Astrocyte (in vitro differentiated cells and primary cell): ENCODE measurements at regions not wholly inside any gene's neighbourhood (a gene's known extent, or its start where the extent isn't known, plus 50 kb on each side); places are given as distances from the start of the nearest gene placed in this dataset.
A peak's percentile ranks its signal among the peaks of the same experiment; 100 is the strongest.

ENCODE experiments used
- DNase-seq: peaks from one replicate; pipeline ENCODE4 v3.0.0-alpha.2; 2010; ENCODE audit warnings: low read depth
- FAIRE-seq: peaks from 2 replicates; lab custom pipeline; 2011; peaks lifted over from hg19 to GRCh38; lab: Jason Lieb, UNC
- H2AFZ ChIP-seq: 2 replicates; pipeline ENCODE4 v1.6.0; 2012; ENCODE audit warnings: low read depth, low read length, inconsistent platforms
- H3K27ac ChIP-seq: 2 replicates; pipeline ENCODE4 v1.5.1; 2011; ENCODE audit warnings: low read depth, low read length, inconsistent platforms
- H3K27me3 ChIP-seq: 2 replicates; pipeline ENCODE4 v1.6.0; 2011; ENCODE audit warnings: low read length, inconsistent platforms; ENCODE audit not compliant: insufficient read depth
- H3K36me3 ChIP-seq: 2 replicates; pipeline ENCODE4 v1.5.1; 2011; ENCODE audit warnings: low read length, inconsistent platforms; ENCODE audit not compliant: insufficient read depth
- H3K4me1 ChIP-seq: 2 replicates; pipeline ENCODE4 v1.5.1; 2011; ENCODE audit warnings: low read length, inconsistent platforms; ENCODE audit not compliant: insufficient read depth
- H3K4me2 ChIP-seq: 2 replicates; pipeline ENCODE4 v1.6.0; 2012; ENCODE audit warnings: low read length, inconsistent platforms
- H3K4me3 ChIP-seq: 2 replicates; pipeline ENCODE4 v1.5.1; 2011; ENCODE audit warnings: low read depth, mild to moderate bottlenecking, low read length, inconsistent platforms; ENCODE audit not compliant: insufficient read depth
- H3K79me2 ChIP-seq: 2 replicates; pipeline ENCODE4 v1.6.0; 2012; ENCODE audit warnings: mild to moderate bottlenecking, low read length, inconsistent platforms; ENCODE audit not compliant: insufficient read depth
- H3K9ac ChIP-seq: 2 replicates; pipeline ENCODE4 v1.6.0; 2012; ENCODE audit warnings: mild to moderate bottlenecking, low read length, inconsistent platforms
- H3K9me3 ChIP-seq: 2 replicates; pipeline ENCODE4 v1.5.1; 2012; ENCODE audit warnings: low read depth, mild to moderate bottlenecking, low read length, inconsistent platforms; ENCODE audit not compliant: insufficient read depth
- H4K20me1 ChIP-seq: 2 replicates; pipeline ENCODE4 v1.6.0; 2012; ENCODE audit warnings: low read length, inconsistent platforms; ENCODE audit not compliant: insufficient read depth
- H3K27ac Mint-ChIP-seq: one replicate; pipeline ENCODE4 v1.8.0; 2021; ENCODE audit warnings: mild to moderate bottlenecking, mixed read lengths; ENCODE audit not compliant: unreplicated experiment
- H3K27me3 Mint-ChIP-seq: one replicate; pipeline ENCODE4 v1.8.0; 2021; ENCODE audit warnings: low read depth, mixed read lengths; ENCODE audit not compliant: unreplicated experiment
- H3K36me3 Mint-ChIP-seq: one replicate; pipeline ENCODE4 v1.8.0; 2021; ENCODE audit warnings: low read depth, mixed read lengths; ENCODE audit not compliant: unreplicated experiment
- H3K4me1 Mint-ChIP-seq: one replicate; pipeline ENCODE4 v1.8.0; 2021; ENCODE audit warnings: low read depth, mixed read lengths; ENCODE audit not compliant: unreplicated experiment
- H3K4me3 Mint-ChIP-seq: one replicate; pipeline ENCODE4 v1.8.0; 2021; ENCODE audit warnings: mild to moderate bottlenecking, moderate library complexity, mixed read lengths; ENCODE audit not compliant: unreplicated experiment
- H3K9me3 Mint-ChIP-seq: one replicate; pipeline ENCODE4 v1.8.0; 2021; ENCODE audit warnings: mild to moderate bottlenecking, mixed read lengths; ENCODE audit not compliant: unreplicated experiment
- EZH2 ChIP-seq: IDR thresholded peaks from 2 replicates; pipeline ENCODE4 v1.6.1; 2012; ENCODE audit warnings: mild to moderate bottlenecking, low read length, inconsistent platforms; ENCODE audit not compliant: insufficient read depth
- TF ChIP-seq, protein P1 (sequence below): IDR thresholded peaks from 2 replicates; pipeline ENCODE4 v1.5.1; 2011; ENCODE audit warnings: low read depth, mild to moderate bottlenecking, inconsistent platforms, low read length, moderate library complexity; ENCODE audit not compliant: insufficient read depth

DNA sequence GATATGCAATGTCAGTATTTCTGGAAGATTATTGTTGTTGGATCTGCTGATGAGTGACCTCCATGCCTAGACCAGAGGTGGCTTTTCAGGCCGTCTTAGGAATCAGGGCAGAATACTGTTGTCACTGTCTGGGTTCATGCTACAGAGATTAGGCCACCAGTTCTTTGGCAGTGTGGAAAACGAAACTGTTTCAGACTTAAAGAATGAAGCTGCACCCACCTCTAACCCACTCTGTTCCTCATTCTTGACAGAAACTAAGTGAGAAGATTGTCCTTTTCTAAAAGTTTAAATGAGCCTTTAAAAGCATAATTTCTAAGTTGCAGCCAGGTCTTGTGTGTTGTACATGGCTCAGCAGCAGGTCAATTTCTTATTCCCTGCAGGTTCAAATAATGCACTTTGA lies 444.3 kb downstream of the ENC1 start:
- FAIRE-seq: no peak
- Mint-ChIP-seq H3K4me3 (no peak overlapping the region), H3K27me3 (no peaks in the 10 kb centered on the region), H3K9me3 (no peaks in the 10 kb centered on the region), H3K27ac (no peak overlapping the region), H3K4me1 (peaks cover 23% of the 10 kb centered on the region), H3K36me3 (no peaks in the 10 kb centered on the region)
- Histone ChIP-seq H3K9ac (no peak overlapping the region), H3K36me3 (no peaks in the 10 kb centered on the region), H4K20me1 (no peaks in the 10 kb centered on the region), H3K27me3 (no peaks in the 10 kb centered on the region), H3K9me3 (no peaks in the 10 kb centered on the region), H3K79me2 (no peaks in the 10 kb centered on the region), H3K4me3 (no peak overlapping the region), H3K4me2 (no peak overlapping the region), H3K4me1 (peaks cover 20% of the 10 kb centered on the region), H3K27ac (no peak overlapping the region), H2AFZ (no peak overlapping the region)
- no peak for TF ChIP-seq EZH2
- TF ChIP-seq, protein P1, sequence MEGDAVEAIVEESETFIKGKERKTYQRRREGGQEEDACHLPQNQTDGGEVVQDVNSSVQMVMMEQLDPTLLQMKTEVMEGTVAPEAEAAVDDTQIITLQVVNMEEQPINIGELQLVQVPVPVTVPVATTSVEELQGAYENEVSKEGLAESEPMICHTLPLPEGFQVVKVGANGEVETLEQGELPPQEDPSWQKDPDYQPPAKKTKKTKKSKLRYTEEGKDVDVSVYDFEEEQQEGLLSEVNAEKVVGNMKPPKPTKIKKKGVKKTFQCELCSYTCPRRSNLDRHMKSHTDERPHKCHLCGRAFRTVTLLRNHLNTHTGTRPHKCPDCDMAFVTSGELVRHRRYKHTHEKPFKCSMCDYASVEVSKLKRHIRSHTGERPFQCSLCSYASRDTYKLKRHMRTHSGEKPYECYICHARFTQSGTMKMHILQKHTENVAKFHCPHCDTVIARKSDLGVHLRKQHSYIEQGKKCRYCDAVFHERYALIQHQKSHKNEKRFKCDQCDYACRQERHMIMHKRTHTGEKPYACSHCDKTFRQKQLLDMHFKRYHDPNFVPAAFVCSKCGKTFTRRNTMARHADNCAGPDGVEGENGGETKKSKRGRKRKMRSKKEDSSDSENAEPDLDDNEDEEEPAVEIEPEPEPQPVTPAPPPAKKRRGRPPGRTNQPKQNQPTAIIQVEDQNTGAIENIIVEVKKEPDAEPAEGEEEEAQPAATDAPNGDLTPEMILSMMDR: no peak
- DNase-seq: no peak

DNA sequence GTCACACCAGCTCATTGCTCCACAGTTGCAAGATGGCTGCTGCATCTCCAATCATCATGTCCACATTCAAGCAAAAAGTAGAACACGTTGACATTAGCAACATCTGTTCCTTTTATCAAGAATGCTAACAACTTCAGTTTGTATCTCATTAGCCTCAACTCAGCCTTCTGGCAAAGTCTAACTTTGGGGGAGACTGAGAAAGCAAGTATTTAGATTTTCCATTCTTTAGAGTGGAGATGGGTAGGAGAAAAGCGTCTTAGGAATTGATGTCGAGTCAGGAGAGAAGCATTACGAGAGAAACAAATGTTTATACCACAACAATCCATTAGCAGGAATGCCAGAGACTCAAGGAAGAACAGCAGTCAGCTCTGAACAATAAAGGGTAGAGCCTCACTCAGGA lies 446.3 kb downstream of the ENC1 start:
- H3K9me3 Mint-ChIP-seq: no peaks in the 10 kb centered on the region
- DNase-seq: no peak
- Histone ChIP-seq H3K4me1 (peaks cover 3% of the 10 kb centered on the region), H3K27me3 (no peaks in the 10 kb centered on the region), H3K4me2 (no peak overlapping the region), H3K79me2 (no peaks in the 10 kb centered on the region), H3K36me3 (no peaks in the 10 kb centered on the region), H3K9me3 (no peaks in the 10 kb centered on the region), H2AFZ (no peak overlapping the region), H3K27ac (no peak overlapping the region), H4K20me1 (no peaks in the 10 kb centered on the region), H3K9ac (no peak overlapping the region), H3K4me3 (no peak overlapping the region)
- FAIRE-seq: no peak
- H3K27me3 Mint-ChIP-seq: no peaks in the 10 kb centered on the region
- no peak overlapping the region for H3K27ac Mint-ChIP-seq
- TF ChIP-seq, protein P1: no peak
- no peak for TF ChIP-seq EZH2
- no peaks in the 10 kb centered on the region for H3K36me3 Mint-ChIP-seq
- no peak overlapping the region for H3K4me3 Mint-ChIP-seq
- H3K4me1 Mint-ChIP-seq: peaks cover 7% of the 10 kb centered on the region

DNA sequence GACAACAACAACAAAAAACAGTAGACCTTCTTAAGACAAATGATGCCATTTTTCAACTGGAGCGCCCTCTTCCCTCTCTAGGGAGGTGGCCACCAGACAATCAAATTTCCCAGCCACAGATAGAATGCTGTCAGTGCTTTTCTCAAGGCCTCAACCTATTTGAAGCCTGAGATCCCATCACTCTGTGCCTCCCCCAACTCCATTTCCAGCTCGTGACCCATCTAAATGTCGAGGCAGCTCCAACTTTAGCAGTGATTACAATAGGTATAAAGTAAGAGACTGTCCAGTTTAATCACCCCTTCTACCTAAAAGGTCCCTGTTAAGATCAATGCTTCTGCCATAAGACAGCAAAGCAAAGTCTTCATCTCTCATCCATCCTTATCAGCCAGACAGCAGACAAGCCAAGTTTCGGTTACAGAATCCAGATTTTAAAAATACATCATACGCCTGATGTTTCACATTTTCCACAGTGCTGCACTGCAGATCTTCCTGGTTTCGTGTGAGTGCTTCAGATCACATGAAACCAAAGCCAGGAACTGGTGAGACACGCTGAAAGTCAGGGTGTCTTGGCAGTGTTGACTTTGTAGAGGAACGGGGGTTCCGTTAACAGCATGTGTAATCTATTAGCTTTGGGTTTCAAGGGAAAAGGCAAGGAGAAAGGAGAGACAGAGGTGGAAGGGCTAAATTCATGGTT lies 447.8 kb downstream of the ENC1 start:
- Mint-ChIP-seq H3K27me3 (no peaks in the 10 kb centered on the region), H3K4me1 (peaks cover 4% of the 10 kb centered on the region), H3K27ac (no peak overlapping the region), H3K4me3 (no peak overlapping the region), H3K9me3 (no peaks in the 10 kb centered on the region), H3K36me3 (no peaks in the 10 kb centered on the region)
- H3K4me3 ChIP-seq: no peak overlapping the region
- no peak overlapping the region for H2AFZ ChIP-seq
- TF ChIP-seq, protein P1: no peak
- TF ChIP-seq EZH2: no peak
- DNase-seq (peak; percentile 50), FAIRE-seq (no peak)
- H3K36me3 ChIP-seq: no peaks in the 10 kb centered on the region
- H3K27me3 ChIP-seq: no peaks in the 10 kb centered on the region
- H3K9me3 ChIP-seq: no peaks in the 10 kb centered on the region
- H3K4me2 ChIP-seq: no peak overlapping the region
- no peak overlapping the region for H3K9ac ChIP-seq
- no peaks in the 10 kb centered on the region for H4K20me1 ChIP-seq
- H3K27ac ChIP-seq: no peak overlapping the region
- H3K4me1 ChIP-seq: no peaks in the 10 kb centered on the region
- H3K79me2 ChIP-seq: no peaks in the 10 kb centered on the region
